K562 (cell line): ENCODE measurements at regions not wholly inside any gene's neighbourhood (a gene's known extent, or its start where the extent isn't known, plus 50 kb on each side); places are given as distances from the start of the nearest gene placed in this dataset.

Experiments
- CREB1 ChIP-seq, 2 experiments: sonication (generic) in 1 of 2; formaldehyde crosslinking in 1 of 2; IDR thresholded peaks; 2 replicates each; pipeline versions ENCODE4 v1.6.1 to v1.8.0; 2012 to 2022; ENCODE audit warnings: inconsistent platforms in 1 of 2, mild to moderate bottlenecking in 1 of 2, missing genetic modification reagents in 1 of 2, moderate library complexity in 1 of 2
- NCOA2 ChIP-seq, 2 experiments: fragments of 450-650 bp; IDR thresholded peaks; 2 replicates each; pipeline ENCODE4 v1.6.1; 2018; ENCODE audit warnings: mild to moderate bottlenecking in 2 of 2, moderate library complexity in 1 of 2; ENCODE audit not compliant: partially characterized antibody in 2 of 2
- RNF2 ChIP-seq: sonication (generic); IDR thresholded peaks from 2 replicates; pipeline ENCODE4 v1.6.1; 2016
- SNIP1 ChIP-seq: fragments of 450-650 bp; IDR thresholded peaks from 2 replicates; pipeline ENCODE4 v1.7.1; 2017; ENCODE audit warnings: low read depth, mild to moderate bottlenecking
- YBX1 ChIP-seq: fragments of 450-650 bp; IDR thresholded peaks from 2 replicates; pipeline ENCODE4 v1.7.1; 2016; ENCODE audit warnings: mild to moderate bottlenecking
- ZNF133 ChIP-seq: fragments of 250-450 bp; sonication (Bioruptor Pico); IDR thresholded peaks from 2 replicates; pipeline ENCODE4 v1.4.0; 2020; ENCODE audit warnings: mild to moderate bottlenecking
- ZNF79 ChIP-seq: fragments of 250-450 bp; sonication (Bioruptor Pico); IDR thresholded peaks from 2 replicates; pipeline ENCODE4 v1.4.0; 2020; ENCODE audit warnings: low read depth, mild to moderate bottlenecking, moderate library complexity
- TF ChIP-seq, protein P1 (sequence below), 2 experiments: fragments of 200-800 bp in 1 of 2; sonication (Bioruptor generic) in 1 of 2; sonication (generic) in 1 of 2; formaldehyde crosslinking in 1 of 2; IDR thresholded peaks in 1 of 2; conservative IDR thresholded peaks in 1 of 2; 2 replicates each; pipeline versions ENCODE4 v1.5.0 to v1.6.1; 2016 to 2020; ENCODE audit warnings: missing compliant biosample characterization in 1 of 2, missing genetic modification characterization in 1 of 2, missing genetic modification reagents in 1 of 2
- TF ChIP-seq, protein P2 (sequence below), 2 experiments: fragments of 450-650 bp; formaldehyde crosslinking in 1 of 2; IDR thresholded peaks; 2 replicates each; pipeline versions ENCODE4 v1.4.0 to v1.6.1; 2014 to 2020; ENCODE audit warnings: mild to moderate bottlenecking in 2 of 2, borderline replicate concordance in 1 of 2, low read depth in 1 of 2
- TF ChIP-seq, protein P3 (sequence below), 2 experiments: fragments of 250-450 bp in 1 of 2; fragments of 450-650 bp in 1 of 2; sonication (Bioruptor Pico) in 1 of 2; IDR thresholded peaks; 2 replicates each; pipeline versions ENCODE4 v1.6.1 to v1.8.0; 2016 to 2021; ENCODE audit warnings: mild to moderate bottlenecking in 2 of 2, moderate library complexity in 2 of 2, missing compliant biosample characterization in 1 of 2, missing genetic modification characterization in 1 of 2
- TF ChIP-seq, protein P4 (sequence below): sonication (generic); formaldehyde crosslinking; IDR thresholded peaks from 2 replicates; pipeline ENCODE4 v1.8.0; 2022; ENCODE audit warnings: mild to moderate bottlenecking, missing genetic modification reagents, borderline replicate concordance
- TF ChIP-seq, protein P5 (sequence below): sonication (generic); formaldehyde crosslinking; IDR thresholded peaks from 2 replicates; pipeline ENCODE4 v1.8.1; 2023; ENCODE audit warnings: mild to moderate bottlenecking, missing genetic modification reagents

- TF ChIP-seq, protein P1, sequence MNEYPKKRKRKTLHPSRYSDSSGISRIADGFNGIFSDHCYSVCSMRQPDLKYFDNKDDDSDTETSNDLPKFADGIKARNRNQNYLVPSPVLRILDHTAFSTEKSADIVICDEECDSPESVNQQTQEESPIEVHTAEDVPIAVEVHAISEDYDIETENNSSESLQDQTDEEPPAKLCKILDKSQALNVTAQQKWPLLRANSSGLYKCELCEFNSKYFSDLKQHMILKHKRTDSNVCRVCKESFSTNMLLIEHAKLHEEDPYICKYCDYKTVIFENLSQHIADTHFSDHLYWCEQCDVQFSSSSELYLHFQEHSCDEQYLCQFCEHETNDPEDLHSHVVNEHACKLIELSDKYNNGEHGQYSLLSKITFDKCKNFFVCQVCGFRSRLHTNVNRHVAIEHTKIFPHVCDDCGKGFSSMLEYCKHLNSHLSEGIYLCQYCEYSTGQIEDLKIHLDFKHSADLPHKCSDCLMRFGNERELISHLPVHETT (CRISPR knock-in tag; conservative IDR thresholded peaks at IDR 0.05 in 1 of 2, IDR thresholded peaks at IDR 0.05 in 1 of 2): no peak
- TF ChIP-seq SNIP1 (no peak), ZNF79 (no peak), YBX1 (no peak), CREB1 (IDR thresholded peaks at IDR 0.05) (no peak), CREB1 (CRISPR knock-in tag; IDR thresholded peaks at IDR 0.05) (no peak), ZNF133 (no peak), RNF2 (no peak), NCOA2 (IDR thresholded peaks at IDR 0.05; ENCODE audit: partially characterized antibody in 2 of 2) (no peak)
- TF ChIP-seq, protein P2, sequence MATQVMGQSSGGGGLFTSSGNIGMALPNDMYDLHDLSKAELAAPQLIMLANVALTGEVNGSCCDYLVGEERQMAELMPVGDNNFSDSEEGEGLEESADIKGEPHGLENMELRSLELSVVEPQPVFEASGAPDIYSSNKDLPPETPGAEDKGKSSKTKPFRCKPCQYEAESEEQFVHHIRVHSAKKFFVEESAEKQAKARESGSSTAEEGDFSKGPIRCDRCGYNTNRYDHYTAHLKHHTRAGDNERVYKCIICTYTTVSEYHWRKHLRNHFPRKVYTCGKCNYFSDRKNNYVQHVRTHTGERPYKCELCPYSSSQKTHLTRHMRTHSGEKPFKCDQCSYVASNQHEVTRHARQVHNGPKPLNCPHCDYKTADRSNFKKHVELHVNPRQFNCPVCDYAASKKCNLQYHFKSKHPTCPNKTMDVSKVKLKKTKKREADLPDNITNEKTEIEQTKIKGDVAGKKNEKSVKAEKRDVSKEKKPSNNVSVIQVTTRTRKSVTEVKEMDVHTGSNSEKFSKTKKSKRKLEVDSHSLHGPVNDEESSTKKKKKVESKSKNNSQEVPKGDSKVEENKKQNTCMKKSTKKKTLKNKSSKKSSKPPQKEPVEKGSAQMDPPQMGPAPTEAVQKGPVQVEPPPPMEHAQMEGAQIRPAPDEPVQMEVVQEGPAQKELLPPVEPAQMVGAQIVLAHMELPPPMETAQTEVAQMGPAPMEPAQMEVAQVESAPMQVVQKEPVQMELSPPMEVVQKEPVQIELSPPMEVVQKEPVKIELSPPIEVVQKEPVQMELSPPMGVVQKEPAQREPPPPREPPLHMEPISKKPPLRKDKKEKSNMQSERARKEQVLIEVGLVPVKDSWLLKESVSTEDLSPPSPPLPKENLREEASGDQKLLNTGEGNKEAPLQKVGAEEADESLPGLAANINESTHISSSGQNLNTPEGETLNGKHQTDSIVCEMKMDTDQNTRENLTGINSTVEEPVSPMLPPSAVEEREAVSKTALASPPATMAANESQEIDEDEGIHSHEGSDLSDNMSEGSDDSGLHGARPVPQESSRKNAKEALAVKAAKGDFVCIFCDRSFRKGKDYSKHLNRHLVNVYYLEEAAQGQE (IDR thresholded peaks at IDR 0.05; ENCODE audit: borderline replicate concordance): no peak
- TF ChIP-seq, protein P2 (CRISPR knock-in tag; IDR thresholded peaks at IDR 0.05; ENCODE audit: low read depth): no peak
- TF ChIP-seq, protein P3, sequence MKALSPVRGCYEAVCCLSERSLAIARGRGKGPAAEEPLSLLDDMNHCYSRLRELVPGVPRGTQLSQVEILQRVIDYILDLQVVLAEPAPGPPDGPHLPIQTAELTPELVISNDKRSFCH (CRISPR knock-in tag; IDR thresholded peaks at IDR 0.05): no peak
- TF ChIP-seq, protein P3 (tag; IDR thresholded peaks at IDR 0.05): no peak
- TF ChIP-seq, protein P4, sequence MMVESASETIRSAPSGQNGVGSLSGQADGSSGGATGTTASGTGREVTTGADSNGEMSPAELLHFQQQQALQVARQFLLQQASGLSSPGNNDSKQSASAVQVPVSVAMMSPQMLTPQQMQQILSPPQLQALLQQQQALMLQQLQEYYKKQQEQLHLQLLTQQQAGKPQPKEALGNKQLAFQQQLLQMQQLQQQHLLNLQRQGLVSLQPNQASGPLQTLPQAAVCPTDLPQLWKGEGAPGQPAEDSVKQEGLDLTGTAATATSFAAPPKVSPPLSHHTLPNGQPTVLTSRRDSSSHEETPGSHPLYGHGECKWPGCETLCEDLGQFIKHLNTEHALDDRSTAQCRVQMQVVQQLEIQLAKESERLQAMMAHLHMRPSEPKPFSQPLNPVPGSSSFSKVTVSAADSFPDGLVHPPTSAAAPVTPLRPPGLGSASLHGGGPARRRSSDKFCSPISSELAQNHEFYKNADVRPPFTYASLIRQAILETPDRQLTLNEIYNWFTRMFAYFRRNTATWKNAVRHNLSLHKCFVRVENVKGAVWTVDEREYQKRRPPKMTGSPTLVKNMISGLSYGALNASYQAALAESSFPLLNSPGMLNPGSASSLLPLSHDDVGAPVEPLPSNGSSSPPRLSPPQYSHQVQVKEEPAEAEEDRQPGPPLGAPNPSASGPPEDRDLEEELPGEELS (CRISPR knock-in tag): no peak
- TF ChIP-seq, protein P5, sequence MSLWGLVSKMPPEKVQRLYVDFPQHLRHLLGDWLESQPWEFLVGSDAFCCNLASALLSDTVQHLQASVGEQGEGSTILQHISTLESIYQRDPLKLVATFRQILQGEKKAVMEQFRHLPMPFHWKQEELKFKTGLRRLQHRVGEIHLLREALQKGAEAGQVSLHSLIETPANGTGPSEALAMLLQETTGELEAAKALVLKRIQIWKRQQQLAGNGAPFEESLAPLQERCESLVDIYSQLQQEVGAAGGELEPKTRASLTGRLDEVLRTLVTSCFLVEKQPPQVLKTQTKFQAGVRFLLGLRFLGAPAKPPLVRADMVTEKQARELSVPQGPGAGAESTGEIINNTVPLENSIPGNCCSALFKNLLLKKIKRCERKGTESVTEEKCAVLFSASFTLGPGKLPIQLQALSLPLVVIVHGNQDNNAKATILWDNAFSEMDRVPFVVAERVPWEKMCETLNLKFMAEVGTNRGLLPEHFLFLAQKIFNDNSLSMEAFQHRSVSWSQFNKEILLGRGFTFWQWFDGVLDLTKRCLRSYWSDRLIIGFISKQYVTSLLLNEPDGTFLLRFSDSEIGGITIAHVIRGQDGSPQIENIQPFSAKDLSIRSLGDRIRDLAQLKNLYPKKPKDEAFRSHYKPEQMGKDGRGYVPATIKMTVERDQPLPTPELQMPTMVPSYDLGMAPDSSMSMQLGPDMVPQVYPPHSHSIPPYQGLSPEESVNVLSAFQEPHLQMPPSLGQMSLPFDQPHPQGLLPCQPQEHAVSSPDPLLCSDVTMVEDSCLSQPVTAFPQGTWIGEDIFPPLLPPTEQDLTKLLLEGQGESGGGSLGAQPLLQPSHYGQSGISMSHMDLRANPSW (CRISPR knock-in tag): no peak
Measured at GRCh38 chr2:16303273-16303577, 362.4 kb downstream of the CYRIA start (continued).
